OCI-LY7 (cell line): ENCODE measurements at regions not wholly inside any gene's neighbourhood (a gene's known extent, or its start where the extent isn't known, plus 50 kb on each side); places are given as distances from the start of the nearest gene placed in this dataset.

Experiments
- BruUV-seq: library from RNA; stranded (reverse); fragments of 400-500 nt; replicated peaks from 2 replicates; lab custom pipeline; 2021; lab: Mats Ljungman, UMichigan
- CTCF ChIA-PET: fragments of 300-600 bp; sonication (Branson Sonifier 250); formaldehyde crosslinking; loops from one replicate; lab custom pipeline; 2022; ENCODE audit warnings: antibody characterized with exemption; ENCODE audit not compliant: unreplicated experiment; lab: Charles Lee
- POLR2A ChIA-PET: fragments of 300-600 bp; sonication (Branson Sonifier 250); formaldehyde crosslinking; loops from one replicate; lab custom pipeline; 2022; ENCODE audit warnings: antibody characterized with exemption; lab: Charles Lee
- DNase-seq: peaks from one replicate; pipeline ENCODE4 v3.0.0-alpha.2; 2015; ENCODE audit warnings: low spot score
- H2AFZ ChIP-seq: fragments of 200-600 bp; sonication (generic), shearing (Covaris generic); 2 replicates; pipeline ENCODE4 v1.6.1; 2014; ENCODE audit warnings: mild to moderate bottlenecking, antibody characterized with exemption, low read length, moderate library complexity
- H3K27ac ChIP-seq: fragments of 200-600 bp; sonication (generic); 2 replicates; pipeline ENCODE4 v1.5.1; 2014; ENCODE audit warnings: mixed run types, low read depth, mild to moderate bottlenecking, moderate library complexity, low read length, inconsistent platforms; ENCODE audit not compliant: poor library complexity, severe bottlenecking
- H3K36me3 ChIP-seq: fragments of 200-600 bp; sonication (generic); 2 replicates; pipeline ENCODE4 v1.6.1; 2014; ENCODE audit warnings: mild to moderate bottlenecking, antibody characterized with exemption, low read length, moderate library complexity, mixed read lengths; ENCODE audit not compliant: insufficient read depth
- H3K4me1 ChIP-seq: fragments of 200-600 bp; sonication (generic); 2 replicates; pipeline ENCODE4 v1.5.1; 2014; ENCODE audit warnings: mild to moderate bottlenecking, low read length; ENCODE audit not compliant: insufficient read depth, poor library complexity, severe bottlenecking
- H3K4me2 ChIP-seq: fragments of 200-600 bp; sonication (generic); 2 replicates; pipeline ENCODE4 v1.6.1; 2014; ENCODE audit warnings: mild to moderate bottlenecking, low read length
- H3K4me3 ChIP-seq: fragments of 200-600 bp; sonication (generic); 2 replicates; pipeline ENCODE4 v1.5.1; 2014; ENCODE audit warnings: mild to moderate bottlenecking, low read depth, low read length; ENCODE audit not compliant: poor library complexity, severe bottlenecking
- H3K79me2 ChIP-seq: fragments of 200-600 bp; sonication (generic); 2 replicates; pipeline ENCODE4 v1.6.1; 2016; ENCODE audit warnings: low read depth, mild to moderate bottlenecking, low read length, moderate library complexity, mixed read lengths; ENCODE audit not compliant: insufficient read depth
- H3K9me2 ChIP-seq: fragments of 200-600 bp; sonication (generic); 2 replicates; pipeline ENCODE4 v1.6.1; 2016; ENCODE audit warnings: mild to moderate bottlenecking, low read length, mixed read lengths; ENCODE audit not compliant: insufficient read depth
- H3K9me3 ChIP-seq: fragments of 200-600 bp; sonication (generic); 2 replicates; pipeline ENCODE4 v1.6.1; 2014; ENCODE audit warnings: mild to moderate bottlenecking, mixed run types, low read length, mixed read lengths
- H4K20me1 ChIP-seq: fragments of 200-600 bp; sonication (generic); 2 replicates; pipeline ENCODE4 v1.6.1; 2014; ENCODE audit warnings: mild to moderate bottlenecking, antibody characterized with exemption, low read length, moderate library complexity, mixed read lengths; ENCODE audit not compliant: insufficient read depth
- EZH2phosphoT487 ChIP-seq: fragments of 200-600 bp; sonication (generic); IDR thresholded peaks from 2 replicates; pipeline ENCODE4 v1.6.1; 2018; ENCODE audit warnings: low read depth, borderline replicate concordance, mild to moderate bottlenecking, mixed run types, antibody characterized with exemption, low read length, moderate library complexity, mixed read lengths
- intact Hi-C: fragments of 100-400 bp; cut with micrococcal nuclease; formaldehyde crosslinking; loops from one replicate; pipeline ENCODE4 v1.10.0; 2022; ENCODE audit not compliant: unreplicated experiment
- TF ChIP-seq, protein P1 (sequence below): fragments of 200-600 bp; sonication (generic); conservative IDR thresholded peaks from 2 replicates; pipeline ENCODE4 v1.5.1; 2014; ENCODE audit warnings: mild to moderate bottlenecking, antibody characterized with exemption, low read length, moderate library complexity, mixed read lengths

- no peaks in the 10 kb centered on the region for H3K9me3 ChIP-seq
- no peaks in the 10 kb centered on the region for H3K4me1 ChIP-seq
- ChIA-PET CTCF (no interaction called here), POLR2A (no interaction called here)
- BruUV-seq = no TSS peak
- no peaks in the 10 kb centered on the region for H3K79me2 ChIP-seq
- H4K20me1 ChIP-seq = no peaks in the 10 kb centered on the region
- H3K27ac ChIP-seq = no peak overlapping the region
- no peaks in the 10 kb centered on the region for H3K36me3 ChIP-seq
- H2AFZ ChIP-seq = no peak overlapping the region
- no peak overlapping the region for H3K4me2 ChIP-seq
- no peak for DNase-seq
- intact Hi-C loops = no loop called here
- TF ChIP-seq, protein P1, sequence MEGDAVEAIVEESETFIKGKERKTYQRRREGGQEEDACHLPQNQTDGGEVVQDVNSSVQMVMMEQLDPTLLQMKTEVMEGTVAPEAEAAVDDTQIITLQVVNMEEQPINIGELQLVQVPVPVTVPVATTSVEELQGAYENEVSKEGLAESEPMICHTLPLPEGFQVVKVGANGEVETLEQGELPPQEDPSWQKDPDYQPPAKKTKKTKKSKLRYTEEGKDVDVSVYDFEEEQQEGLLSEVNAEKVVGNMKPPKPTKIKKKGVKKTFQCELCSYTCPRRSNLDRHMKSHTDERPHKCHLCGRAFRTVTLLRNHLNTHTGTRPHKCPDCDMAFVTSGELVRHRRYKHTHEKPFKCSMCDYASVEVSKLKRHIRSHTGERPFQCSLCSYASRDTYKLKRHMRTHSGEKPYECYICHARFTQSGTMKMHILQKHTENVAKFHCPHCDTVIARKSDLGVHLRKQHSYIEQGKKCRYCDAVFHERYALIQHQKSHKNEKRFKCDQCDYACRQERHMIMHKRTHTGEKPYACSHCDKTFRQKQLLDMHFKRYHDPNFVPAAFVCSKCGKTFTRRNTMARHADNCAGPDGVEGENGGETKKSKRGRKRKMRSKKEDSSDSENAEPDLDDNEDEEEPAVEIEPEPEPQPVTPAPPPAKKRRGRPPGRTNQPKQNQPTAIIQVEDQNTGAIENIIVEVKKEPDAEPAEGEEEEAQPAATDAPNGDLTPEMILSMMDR = no peak
- no peak for TF ChIP-seq EZH2phosphoT487
- no peaks in the 10 kb centered on the region for H3K9me2 ChIP-seq
- H3K4me3 ChIP-seq = no peak overlapping the region
Measured at GRCh38 chr2:129318581-129319421, 660.7 kb upstream of the RAB6C start.

DNA sequence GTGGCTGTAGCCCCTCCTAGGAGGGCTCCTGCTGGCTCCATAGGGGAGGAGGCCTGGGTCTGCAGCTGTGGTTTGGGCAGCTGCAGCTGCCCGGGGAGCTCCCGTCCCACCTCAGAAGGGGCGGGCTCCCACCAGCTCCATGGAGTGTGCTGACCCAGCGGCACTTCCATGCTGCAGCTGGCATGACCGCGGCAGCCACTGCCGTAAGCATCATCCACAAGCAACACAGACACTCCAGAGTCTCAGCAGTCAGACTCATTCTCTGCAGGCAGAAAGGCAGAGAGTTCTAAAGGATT lies 660.1 kb upstream of the RAB6C start:
- TF ChIP-seq, protein P1 = no peak
- no peak for TF ChIP-seq EZH2phosphoT487
- H3K36me3 ChIP-seq = no peaks in the 10 kb centered on the region
- ChIA-PET CTCF (no interaction called here), POLR2A (no interaction called here)
- no peaks in the 10 kb centered on the region for H3K79me2 ChIP-seq
- no peak overlapping the region for H3K4me3 ChIP-seq
- no peaks in the 10 kb centered on the region for H3K4me1 ChIP-seq
- no peaks in the 10 kb centered on the region for H4K20me1 ChIP-seq
- intact Hi-C loops = no loop called here
- H3K4me2 ChIP-seq = no peak overlapping the region
- no peak overlapping the region for H3K27ac ChIP-seq
- no peaks in the 10 kb centered on the region for H3K9me2 ChIP-seq
- H2AFZ ChIP-seq = no peak overlapping the region
- no TSS peak for BruUV-seq
- H3K9me3 ChIP-seq = no peaks in the 10 kb centered on the region
- DNase-seq = no peak

- Histone ChIP-seq H3K9me3 (no peaks in the 10 kb centered on the region), H2AFZ (no peak overlapping the region), H3K9me2 (no peaks in the 10 kb centered on the region), H3K4me3 (no peak overlapping the region), H3K4me2 (no peak overlapping the region), H3K4me1 (no peaks in the 10 kb centered on the region), H4K20me1 (no peaks in the 10 kb centered on the region), H3K36me3 (no peaks in the 10 kb centered on the region), H3K27ac (no peak overlapping the region), H3K79me2 (no peaks in the 10 kb centered on the region)
- TF ChIP-seq, protein P1 = no peak
- TF ChIP-seq EZH2phosphoT487 = no peak
- BruUV-seq = no TSS peak
- intact Hi-C loops = no loop called here
- POLR2A ChIA-PET = no interaction called here
- CTCF ChIA-PET = no interaction called here
- DNase-seq = no peak
Measured at GRCh38 chr2:129320288-129320687, 659.2 kb upstream of the RAB6C start.
